ENCODE measurements at regions not wholly inside any gene's neighbourhood (a gene's known extent, or its start where the extent isn't known, plus 50 kb on each side); places are given as distances from the start of the nearest gene placed in this dataset.

GRCh38 chr4:28555866-28556265, 1695.2 kb downstream of the STIM2 start:
- DNase-seq = no peak

DNA sequence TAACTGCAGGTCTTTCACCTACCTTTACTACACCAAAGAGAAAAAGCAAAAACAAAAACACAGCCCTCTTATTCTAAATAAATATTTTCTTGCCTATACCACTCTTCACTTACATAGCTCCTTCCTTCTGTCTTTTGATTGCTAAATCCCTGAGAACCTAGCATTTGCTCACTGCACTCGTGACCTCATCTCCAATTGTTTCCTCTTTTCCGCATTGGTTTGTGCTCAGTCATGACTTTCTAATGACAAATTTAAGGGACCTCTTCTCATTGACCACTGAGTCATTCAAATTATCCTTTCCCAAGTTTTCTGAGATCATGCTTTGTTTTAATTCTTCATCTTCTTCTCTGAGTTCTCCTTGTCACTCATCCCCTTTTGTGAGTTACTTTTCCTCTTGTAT, 1697.1 kb downstream of the STIM2 start:
- DNase-seq = no peak

GRCh38 chr4:28558895-28559294, 1698.3 kb downstream of the STIM2 start:
- DNase-seq = no peak

DNA sequence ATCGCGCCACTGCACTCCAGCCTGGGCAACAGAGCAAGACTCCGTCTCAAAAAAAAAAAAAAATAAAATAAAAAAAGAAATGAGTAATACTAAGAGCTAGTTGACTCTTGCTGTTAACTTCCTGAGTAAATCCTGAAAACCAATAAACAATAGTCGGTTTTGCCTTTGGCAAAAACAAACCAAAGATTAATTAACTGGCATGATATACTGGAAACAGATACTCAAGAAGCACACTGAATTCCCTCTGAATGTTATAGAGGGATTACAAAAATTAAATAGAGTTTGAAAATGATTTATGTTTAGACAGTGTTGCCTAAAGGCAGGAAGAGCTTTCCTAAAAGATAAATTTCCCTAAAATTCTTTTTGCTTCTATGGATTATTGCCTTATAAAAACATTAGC, 1702.3 kb downstream of the STIM2 start:
- DNase-seq = no peak

- no peak for DNase-seq
These were observed 1704.8 kb downstream of the STIM2 start for GRCh38 chr4:28565396-28565795.

GRCh38 chr4:28600958-28601357, 1740.3 kb downstream of the STIM2 start:
- DNase-seq = no peak

DNA sequence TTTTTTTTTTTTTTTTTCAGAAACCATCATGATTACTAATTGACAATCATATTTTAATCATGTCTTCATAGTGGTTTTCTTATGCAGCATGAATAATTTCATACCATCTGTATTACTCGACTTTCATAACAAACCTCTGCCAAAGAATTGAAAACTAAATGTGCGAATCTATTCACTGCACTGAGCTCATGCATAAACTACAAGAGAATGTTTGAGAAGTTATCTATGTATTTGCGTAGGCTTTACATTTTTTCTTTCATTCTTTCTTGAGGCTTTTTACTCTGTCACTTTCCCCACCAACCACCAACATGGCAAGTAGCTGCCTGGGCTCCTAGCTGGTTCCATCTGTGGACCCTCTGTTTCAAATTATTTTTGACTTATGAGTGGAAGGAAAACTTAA, 1761.0 kb downstream of the STIM2 start:
- no peak for DNase-seq

DNA sequence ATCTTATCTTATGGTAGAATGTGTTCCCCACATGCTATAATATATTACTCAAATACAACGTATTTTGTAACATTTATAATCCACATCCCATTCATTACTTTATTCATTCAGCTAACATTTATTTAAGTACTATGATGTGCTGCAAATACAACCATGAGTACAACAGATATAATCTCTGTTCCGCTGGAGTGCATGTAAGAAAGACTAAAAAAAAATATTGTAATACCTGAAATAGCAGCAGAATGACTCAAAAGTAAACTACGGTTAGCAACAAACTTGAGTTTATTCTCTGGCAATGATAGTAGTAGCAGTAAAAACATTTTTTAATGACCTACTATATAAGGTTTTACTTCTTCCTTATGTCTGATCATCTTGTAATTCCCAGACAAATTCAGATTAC, 1776.3 kb downstream of the STIM2 start:
- no peak for DNase-seq

DNA sequence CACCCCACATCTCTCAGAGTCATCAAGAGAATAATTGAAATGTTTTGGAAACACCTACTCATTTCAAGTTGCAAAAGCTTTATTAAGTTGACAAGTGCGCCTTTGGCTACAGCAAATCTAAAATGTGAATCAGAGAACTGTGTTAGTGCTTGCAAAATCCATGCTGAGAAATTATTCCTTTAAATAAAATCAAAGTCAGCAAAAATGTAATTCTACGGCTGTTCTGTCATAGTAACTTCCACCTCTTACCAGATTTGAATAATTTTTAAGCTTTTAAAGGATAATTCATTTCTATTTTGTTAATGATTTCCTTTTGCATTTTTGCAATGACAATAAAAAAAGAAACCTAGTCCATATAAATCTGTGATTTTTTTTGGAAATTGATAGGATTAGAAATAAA, 1779.1 kb downstream of the STIM2 start:
- no peak for DNase-seq

GRCh38 chr4:28654618-28655017, 1794.0 kb downstream of the STIM2 start:
- DNase-seq = no peak

DNA sequence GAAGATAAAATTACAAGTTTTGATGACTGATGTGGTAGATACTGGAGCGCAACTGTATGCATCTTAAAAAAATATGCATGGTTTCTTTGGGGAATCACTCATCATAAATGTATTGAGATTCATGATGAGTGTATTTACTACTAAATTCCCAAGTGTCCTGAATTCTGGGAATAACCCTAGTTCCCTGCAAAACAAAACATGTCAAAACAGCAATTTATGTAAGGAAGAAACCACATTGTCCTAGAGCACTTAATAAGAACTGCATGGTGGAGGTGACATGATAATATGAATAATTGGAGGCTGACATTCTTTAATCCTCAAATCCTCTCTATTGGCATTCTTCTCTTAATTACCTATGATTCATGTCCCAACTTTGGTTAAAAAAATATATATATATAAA, 1804.7 kb downstream of the STIM2 start:
- DNase-seq = no peak

GRCh38 chr4:28675582-28675981, 1814.9 kb downstream of the STIM2 start:
- DNase-seq = no peak

- DNase-seq = no peak
These were observed 1817.2 kb downstream of the STIM2 start for GRCh38 chr4:28677808-28678207.

DNA sequence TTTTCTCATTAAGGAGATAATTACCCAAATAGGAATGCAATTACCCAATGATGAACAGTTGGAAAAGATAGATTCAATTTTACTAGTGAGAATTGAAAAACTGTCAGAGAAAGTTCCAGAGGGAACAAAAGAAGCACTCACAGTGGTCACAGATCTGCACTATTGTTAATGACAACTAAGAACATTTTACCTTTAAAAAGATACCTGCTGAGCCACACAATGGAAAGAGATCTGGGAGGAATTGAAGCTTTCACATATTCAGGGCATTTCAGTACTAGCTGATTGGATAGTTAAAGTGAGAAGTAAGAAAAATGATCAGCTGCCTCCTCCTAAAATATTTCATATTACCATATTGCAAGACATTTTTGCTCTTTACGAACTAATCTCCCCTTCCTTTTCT, 1822.2 kb downstream of the STIM2 start:
- DNase-seq = no peak

- peak in 1 of 2 experiments; percentile 3 for DNase-seq
These were observed 1826.0 kb downstream of the STIM2 start for GRCh38 chr4:28686618-28687017.

DNA sequence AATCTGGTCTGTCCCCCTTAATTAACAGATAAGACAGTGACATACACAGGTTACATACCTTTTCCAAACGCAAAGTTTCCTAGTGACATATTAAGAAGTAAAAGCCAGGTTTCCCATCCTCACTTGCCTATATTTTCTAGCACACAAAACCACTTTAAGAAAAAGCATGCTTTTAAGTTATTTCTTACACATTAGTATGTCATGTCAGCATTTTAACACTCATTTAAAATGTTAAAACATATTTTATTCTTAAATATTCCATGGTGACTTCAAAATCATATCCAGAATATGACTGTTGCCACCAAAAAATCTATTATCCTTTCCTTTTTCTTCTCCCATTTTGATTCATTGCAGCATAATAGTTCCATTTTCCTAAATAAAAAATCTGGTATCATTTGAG, 1830.2 kb downstream of the STIM2 start:
- no peak for DNase-seq

DNA sequence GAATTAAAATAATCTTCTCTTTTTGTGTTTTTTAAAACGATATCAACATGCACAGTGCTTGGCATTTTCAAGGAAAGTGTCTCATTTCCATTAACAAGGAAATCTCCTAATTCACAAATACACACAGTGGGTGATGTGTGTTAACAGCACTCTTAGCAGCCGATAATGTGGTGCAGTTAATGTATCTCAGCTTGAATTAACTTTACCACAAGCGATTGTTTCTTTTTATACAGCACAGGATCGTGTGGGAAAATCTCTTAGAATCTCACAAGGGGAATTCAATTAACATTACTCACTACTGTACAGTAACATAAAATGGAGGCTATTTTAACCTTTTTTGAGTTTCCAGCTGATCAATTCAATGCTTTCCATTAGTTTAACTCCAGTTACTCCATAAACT, 1841.9 kb downstream of the STIM2 start:
- DNase-seq = no peak

DNA sequence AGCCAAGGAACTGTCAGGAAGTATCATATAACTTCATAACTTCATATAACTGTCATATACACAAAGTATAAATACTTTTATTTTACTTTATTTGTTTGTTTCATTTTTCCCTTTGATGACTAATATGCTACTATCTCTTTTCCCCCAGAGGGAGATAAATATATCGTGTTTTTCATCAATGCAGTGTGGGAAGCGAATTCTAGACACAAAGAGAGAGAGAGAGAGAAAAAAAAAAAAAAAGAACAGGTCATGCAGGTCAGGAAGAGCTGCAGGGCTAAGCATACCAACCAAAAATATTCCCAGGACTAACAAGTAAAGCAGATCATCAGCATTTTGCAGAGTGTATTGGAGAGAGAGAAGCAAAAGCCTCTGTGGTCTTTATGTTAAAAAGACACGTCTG, 1849.2 kb downstream of the STIM2 start:
- no peak for DNase-seq

DNA sequence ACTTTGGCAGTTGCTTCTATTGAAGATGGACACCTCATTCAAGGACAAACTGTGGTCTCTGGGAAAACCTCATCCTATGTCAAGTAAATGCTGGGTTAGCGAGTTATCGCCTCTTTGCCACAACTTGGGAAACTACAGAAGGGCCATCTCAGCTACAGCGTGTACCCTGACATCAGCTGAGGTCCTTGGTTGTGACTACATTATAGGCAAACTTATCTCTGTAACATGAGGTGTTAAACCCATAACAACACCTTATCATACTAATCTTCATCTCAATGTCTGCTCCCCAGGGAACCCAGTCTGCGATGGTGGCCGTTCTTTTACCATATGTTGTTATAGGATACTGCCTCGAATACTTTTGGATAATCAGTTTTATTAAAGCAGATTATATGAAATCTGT, 1862.7 kb downstream of the STIM2 start:
- DNase-seq = no peak

- DNase-seq = no peak
These were observed 1863.6 kb downstream of the STIM2 start for GRCh38 chr4:28724239-28724638.

GRCh38 chr4:28730304-28730703, 1869.7 kb downstream of the STIM2 start:
- no peak for DNase-seq

DNA sequence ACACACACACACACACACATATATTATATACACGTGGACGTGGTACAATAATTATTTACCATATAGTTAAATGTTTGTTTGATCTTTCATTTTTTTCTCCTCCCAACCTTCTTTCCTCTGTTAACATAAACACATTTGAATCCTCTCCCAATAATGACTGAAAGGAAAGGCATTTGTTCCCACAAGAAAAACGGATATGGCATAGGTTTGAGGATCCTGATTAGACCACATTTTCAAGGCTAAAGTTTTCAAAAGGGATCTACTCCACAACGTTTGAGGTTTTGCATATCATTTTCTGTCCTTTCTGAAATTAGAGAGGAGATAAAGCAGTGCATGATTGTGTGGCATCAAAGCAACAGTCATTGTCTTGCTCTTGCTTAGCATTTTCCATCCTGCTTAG, 1883.4 kb downstream of the STIM2 start:
- DNase-seq = no peak

DNA sequence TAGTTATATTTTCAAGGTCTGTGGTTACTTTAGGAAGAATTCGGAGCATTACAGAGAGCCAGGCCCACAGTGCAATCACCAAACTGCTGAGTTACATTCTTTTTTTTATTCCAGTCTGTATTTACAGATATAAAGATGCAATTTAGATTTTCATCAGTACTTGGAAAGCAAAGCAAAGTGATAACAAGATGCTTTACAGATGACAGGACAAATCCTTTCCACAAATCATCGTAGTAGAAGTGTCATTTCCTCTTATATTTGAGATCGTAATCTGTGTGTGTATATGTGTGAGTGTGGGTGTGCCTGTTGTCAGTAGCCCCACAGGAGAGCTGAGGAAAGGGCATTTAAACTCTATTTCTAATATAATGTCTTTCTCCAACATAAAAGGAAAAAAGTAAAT, 1893.7 kb downstream of the STIM2 start:
- DNase-seq = no peak

DNA sequence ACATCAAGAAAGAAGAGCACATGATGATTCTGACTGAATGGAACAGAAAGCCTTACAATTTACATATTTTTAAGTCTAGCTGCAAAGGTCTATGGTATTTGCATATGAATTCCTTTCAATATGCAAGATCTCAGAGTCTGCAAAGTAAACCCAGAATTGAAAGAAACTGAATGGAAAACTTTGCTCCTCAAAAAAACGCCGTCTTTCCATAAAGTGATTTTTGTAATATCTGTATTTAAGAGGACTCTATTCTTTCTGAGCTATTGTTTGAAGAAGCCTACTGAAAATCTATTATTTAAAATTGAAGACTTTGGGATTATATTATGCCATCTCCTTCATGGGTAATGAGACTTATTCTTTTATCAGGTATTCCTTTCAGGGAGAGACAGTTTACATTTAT, 1894.4 kb downstream of the STIM2 start:
- DNase-seq = no peak

GRCh38 chr4:28759064-28759463, 1898.4 kb downstream of the STIM2 start:
- DNase-seq = no peak

DNA sequence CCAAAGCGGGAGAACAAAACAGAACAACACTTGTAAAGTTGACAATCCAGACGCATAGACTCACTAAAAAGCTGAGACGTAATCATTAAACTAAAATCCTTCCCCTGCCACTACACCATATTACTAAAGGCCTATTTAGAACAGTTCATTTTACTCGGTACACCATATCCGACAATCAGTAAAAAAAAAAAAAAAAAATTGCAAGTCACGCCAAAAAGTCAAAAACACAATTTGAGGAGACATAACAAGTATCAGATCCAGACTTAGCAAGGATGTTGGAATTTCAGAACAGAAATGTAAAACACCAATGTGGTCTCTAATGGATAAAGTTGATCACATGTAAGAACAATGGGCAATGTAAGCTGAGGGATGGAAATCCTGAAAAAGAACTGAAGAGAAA, 1899.4 kb downstream of the STIM2 start:
- no peak for DNase-seq
